Ectodermal cell (in vitro differentiated cells): ENCODE measurements at regions not wholly inside any gene's neighbourhood (a gene's known extent, or its start where the extent isn't known, plus 50 kb on each side); places are given as distances from the start of the nearest gene placed in this dataset.

Experiments used
- H3K27ac ChIP-seq: 2 replicates; pipeline ENCODE4 v1.7.0; 2013; ENCODE audit warnings: mild to moderate bottlenecking, low read depth, low read length; ENCODE audit not compliant: insufficient read depth, poor library complexity, severe bottlenecking
- H3K27me3 ChIP-seq: 2 replicates; pipeline ENCODE4 v1.7.0; 2013; ENCODE audit warnings: mild to moderate bottlenecking, low read length; ENCODE audit not compliant: insufficient read depth, control insufficient read depth, poor library complexity, severe bottlenecking
- H3K36me3 ChIP-seq: one replicate; pipeline ENCODE4 v1.7.0; 2013; ENCODE audit warnings: low read length; ENCODE audit not compliant: control insufficient read depth, insufficient read depth
- H3K4me1 ChIP-seq: one replicate; pipeline ENCODE4 v1.7.0; 2013; ENCODE audit warnings: low read length; ENCODE audit not compliant: control insufficient read depth, insufficient read depth
- H3K4me3 ChIP-seq: 2 replicates; pipeline ENCODE4 v1.7.0; 2013; ENCODE audit warnings: low read depth, low read length, control low read depth; ENCODE audit not compliant: insufficient read depth
- H3K9me3 ChIP-seq: 2 replicates; pipeline ENCODE4 v1.7.0; 2013; ENCODE audit warnings: mild to moderate bottlenecking, low read length, moderate library complexity; ENCODE audit not compliant: control insufficient read depth
- WGBS, 2 experiments: methylation state at CpG; one replicate each; pipeline ENCODE4 v1.1.7; 2013; ENCODE audit warnings: missing lambda C conversion rate in 2 of 2; 5-methylcytosine and 5-hydroxymethylcytosine counted together

GRCh38 chr13:64930636-64931035 lies 2299.5 kb downstream of the PCDH9 start:
- no peak overlapping the region for H3K4me3 ChIP-seq
- H3K4me1 ChIP-seq = no peaks in the 10 kb centered on the region
- no peaks in the 10 kb centered on the region for H3K9me3 ChIP-seq
- H3K27me3 ChIP-seq = no peaks in the 10 kb centered on the region
- H3K36me3 ChIP-seq = no peaks in the 10 kb centered on the region
- no peak overlapping the region for H3K27ac ChIP-seq

GRCh38 chr13:64928696-64929499 lies 2301.2 kb downstream of the PCDH9 start:
- Histone ChIP-seq H3K4me1 (no peaks in the 10 kb centered on the region), H3K9me3 (no peaks in the 10 kb centered on the region), H3K4me3 (no peak overlapping the region), H3K27ac (no peak overlapping the region), H3K27me3 (no peaks in the 10 kb centered on the region), H3K36me3 (no peaks in the 10 kb centered on the region)
- WGBS, 2 experiments = 89 to 92% methylated on average over 3 of the region's 3 CpGs

- Histone ChIP-seq H3K36me3 (no peaks in the 10 kb centered on the region), H3K4me3 (no peak overlapping the region), H3K4me1 (no peaks in the 10 kb centered on the region), H3K27me3 (no peaks in the 10 kb centered on the region), H3K27ac (no peak overlapping the region), H3K9me3 (no peaks in the 10 kb centered on the region)
- WGBS, 2 experiments = 88 to 89% methylated on average over 17 to 21 of the region's 22 CpGs
These were observed 2304.4 kb downstream of the PCDH9 start for GRCh38 chr13:64925727-64926126.

GRCh38 chr13:64925284-64925683 lies 2304.9 kb downstream of the PCDH9 start:
- Histone ChIP-seq H3K9me3 (no peaks in the 10 kb centered on the region), H3K27ac (no peak overlapping the region)
- 88 to 89% methylated on average over 7 of the region's 7 CpGs for WGBS, 2 experiments

GRCh38 chr13:64924401-64924800 lies 2305.7 kb downstream of the PCDH9 start:
- no peaks in the 10 kb centered on the region for H3K9me3 ChIP-seq
- 95 to 96% methylated on average over 6 of the region's 6 CpGs for WGBS, 2 experiments
- H3K27ac ChIP-seq = no peak overlapping the region

More at GRCh38 chr13:64925284-64925683, 2304.9 kb downstream of the PCDH9 start:
- Histone ChIP-seq H3K4me1 (no peaks in the 10 kb centered on the region), H3K27me3 (no peaks in the 10 kb centered on the region), H3K4me3 (no peak overlapping the region), H3K36me3 (no peaks in the 10 kb centered on the region)

GRCh38 chr13:64917566-64917965 lies 2312.6 kb downstream of the PCDH9 start:
- Histone ChIP-seq H3K27me3 (no peaks in the 10 kb centered on the region), H3K4me3 (no peak overlapping the region), H3K9me3 (no peaks in the 10 kb centered on the region), H3K27ac (no peak overlapping the region), H3K4me1 (no peaks in the 10 kb centered on the region), H3K36me3 (no peaks in the 10 kb centered on the region)

More at GRCh38 chr13:64924401-64924800, 2305.7 kb downstream of the PCDH9 start:
- Histone ChIP-seq H3K4me3 (no peak overlapping the region), H3K36me3 (no peaks in the 10 kb centered on the region), H3K4me1 (no peaks in the 10 kb centered on the region), H3K27me3 (no peaks in the 10 kb centered on the region)

- no peaks in the 10 kb centered on the region for H3K36me3 ChIP-seq
- 90 to 100% methylated on average over 1 of the region's 2 CpGs for WGBS, 2 experiments
- H3K4me3 ChIP-seq = no peak overlapping the region
- no peaks in the 10 kb centered on the region for H3K27me3 ChIP-seq
- no peaks in the 10 kb centered on the region for H3K4me1 ChIP-seq
- H3K9me3 ChIP-seq = no peaks in the 10 kb centered on the region
- H3K27ac ChIP-seq = no peak overlapping the region
These were observed 2318.0 kb downstream of the PCDH9 start for GRCh38 chr13:64912141-64912540.

GRCh38 chr13:64910096-64910495 lies 2320.0 kb downstream of the PCDH9 start:
- H3K4me3 ChIP-seq = no peak overlapping the region
- no peak overlapping the region for H3K27ac ChIP-seq
- no peaks in the 10 kb centered on the region for H3K36me3 ChIP-seq
- H3K9me3 ChIP-seq = no peaks in the 10 kb centered on the region
- H3K27me3 ChIP-seq = no peaks in the 10 kb centered on the region
- 80 to 94% methylated on average over 1 of the region's 1 CpG for WGBS, 2 experiments
- H3K4me1 ChIP-seq = no peaks in the 10 kb centered on the region

- H3K9me3 ChIP-seq = no peaks in the 10 kb centered on the region
- H3K36me3 ChIP-seq = no peaks in the 10 kb centered on the region
- no peak overlapping the region for H3K27ac ChIP-seq
These were observed 2321.0 kb downstream of the PCDH9 start for GRCh38 chr13:64909184-64909583.

GRCh38 chr13:64900039-64900438 lies 2330.1 kb downstream of the PCDH9 start:
- no peaks in the 10 kb centered on the region for H3K9me3 ChIP-seq
- H3K4me1 ChIP-seq = no peaks in the 10 kb centered on the region
- H3K36me3 ChIP-seq = no peaks in the 10 kb centered on the region
- WGBS, 2 experiments = 89 to 97% methylated on average over 2 of the region's 2 CpGs
- H3K4me3 ChIP-seq = no peak overlapping the region
- H3K27me3 ChIP-seq = no peaks in the 10 kb centered on the region
- no peak overlapping the region for H3K27ac ChIP-seq

More at GRCh38 chr13:64909184-64909583, 2321.0 kb downstream of the PCDH9 start:
- no peaks in the 10 kb centered on the region for H3K4me1 ChIP-seq
- no peak overlapping the region for H3K4me3 ChIP-seq
- no peaks in the 10 kb centered on the region for H3K27me3 ChIP-seq
